ENCODE measurements at regions not wholly inside any gene's neighbourhood (a gene's known extent, or its start where the extent isn't known, plus 50 kb on each side); places are given as distances from the start of the nearest gene placed in this dataset.

DNA sequence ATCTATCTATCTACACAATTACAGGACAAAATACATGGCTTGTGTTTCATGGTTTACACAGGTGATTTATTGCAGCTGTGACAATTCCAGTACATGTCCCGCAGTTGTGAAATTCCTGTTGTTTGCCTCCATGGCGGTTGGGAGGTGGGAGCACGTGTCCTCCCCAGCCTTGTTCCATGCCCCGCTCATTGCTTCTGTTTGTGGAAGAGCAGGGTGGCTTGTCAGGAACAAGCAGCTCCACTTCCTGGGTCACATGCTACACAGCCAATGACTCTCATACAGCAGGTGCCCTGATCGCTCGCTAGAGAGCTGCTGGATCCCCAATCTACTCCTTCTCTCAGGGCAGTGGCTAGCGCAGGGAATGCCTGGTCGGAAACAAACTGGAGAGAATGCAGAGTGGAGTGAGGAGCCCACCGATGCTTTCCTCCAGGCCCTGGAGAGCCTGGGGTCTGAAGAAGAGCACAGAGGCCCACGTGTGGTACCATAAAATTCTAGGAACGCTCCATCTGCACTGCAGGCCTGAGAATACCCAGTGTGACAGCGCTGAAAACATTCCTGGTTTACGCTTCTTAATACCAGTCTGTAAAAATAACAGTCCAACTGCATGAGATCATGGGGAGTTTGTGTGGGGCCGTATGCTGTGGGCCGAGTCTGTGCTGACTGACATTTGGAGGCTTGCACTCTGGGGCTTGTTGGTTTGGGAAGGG is 270.6 kb upstream of the RGMA start:
- DNase-seq (ENCODE audit: low read depth in 1 of 2, low spot score in 2 of 2) (no peak), FAIRE-seq (no peak)
- Histone ChIP-seq H3K18ac (ENCODE audit: extremely low read depth, low read length) (no peak overlapping the region; the same call in 1 of the 2 replicates), H2AFZ (ENCODE audit: low read length) (no peak overlapping the region), H3K27ac (ENCODE audit: low read depth, low read length) (no peak overlapping the region), H3K23me2 (ENCODE audit: low read depth, low read length) (peaks cover 4% of the 10 kb centered on the region; the same call in 1 of the 2 replicates), H3K36me3 (ENCODE audit: control insufficient read depth in 2 of 4, insufficient read depth in 4 of 4, low read length in 3 of 4) (no peaks in the 10 kb centered on the region), H2BK15ac (ENCODE audit: low read length) (no peak overlapping the region), H4K91ac (replicated peaks; ENCODE audit: insufficient read length, low read length) (no peak overlapping the region), H3K4me3 (ENCODE audit: extremely low read depth in 1 of 4, insufficient read depth in 2 of 4, low read depth in 3 of 4, low read length in 4 of 4) (no peak overlapping the region), H3K4ac (replicated peaks; ENCODE audit: insufficient read length, low read depth, low read length) (no peak overlapping the region), H3K9ac (replicated peaks in 1 of 4; ENCODE audit: extremely low read depth in 1 of 4, low read depth in 3 of 4, low read length in 3 of 4) (no peak overlapping the region), H3K9me3 (ENCODE audit: insufficient read depth in 2 of 2, low read depth in 1 of 2, low read length in 1 of 2) (no peaks in the 10 kb centered on the region), H4K20me1 (replicated peaks in 1 of 2; ENCODE audit: control insufficient read depth in 1 of 2, insufficient read depth in 2 of 2, low read length in 2 of 2) (no peaks in the 10 kb centered on the region), H4K8ac (ENCODE audit: extremely low read depth, insufficient read depth, low read length) (no peak overlapping the region), H3K14ac (ENCODE audit: insufficient read length) (no peak overlapping the region), H3K4me1 (replicated peaks in 1 of 4; ENCODE audit: control insufficient read depth in 3 of 4, insufficient read depth in 4 of 4, low read length in 3 of 4) (peaks cover 0 to 11% (median 9%) of the 10 kb centered on the region in 4 experiments; a peak in 6 of 7 replicates), H3K79me1 (ENCODE audit: low read depth, low read length) (no peaks in the 10 kb centered on the region), H3K56ac (replicated peaks; ENCODE audit: insufficient read length, low read depth, low read length) (no peak overlapping the region), H4K5ac (ENCODE audit: insufficient read length, low read depth, low read length) (no peak overlapping the region), H2BK120ac (replicated peaks; ENCODE audit: low read depth, low read length) (no peak overlapping the region), H2BK20ac (ENCODE audit: low read length) (no peak overlapping the region), H2AK5ac (ENCODE audit: low read depth, low read length) (no peak overlapping the region), H3K23ac (ENCODE audit: insufficient read length) (no peak overlapping the region), H3K27me3 (replicated peaks in 1 of 4; ENCODE audit: control insufficient read depth in 3 of 4, extremely low read depth in 1 of 4, insufficient read depth in 3 of 4, low read length in 3 of 4) (peaks cover 10 to 43% (median 40%) of the 10 kb centered on the region in 4 experiments; a peak in 6 of 7 replicates), H2BK12ac (ENCODE audit: low read depth, low read length) (no peak overlapping the region), H3K4me2 (ENCODE audit: insufficient read depth in 1 of 2, low read depth in 2 of 2, low read length in 2 of 2) (no peak overlapping the region), H3K79me2 (ENCODE audit: control insufficient read depth in 1 of 2, insufficient read depth in 2 of 2, low read length in 2 of 2) (no peaks in the 10 kb centered on the region), H2BK5ac (ENCODE audit: low read depth, low read length) (no peak overlapping the region)
- ChIA-PET POLR2A (ENCODE audit: partially characterized antibody) (no interaction called here), CTCF (ENCODE audit: partially characterized antibody) (interaction anchor here (1.0 to 1.6 kb wide), 2 partner anchors 26 to 272 kb away, joined by 4 to 6 read pairs; no protein-coding TSS in a partner anchor)
- TF ChIP-seq, protein P1, sequence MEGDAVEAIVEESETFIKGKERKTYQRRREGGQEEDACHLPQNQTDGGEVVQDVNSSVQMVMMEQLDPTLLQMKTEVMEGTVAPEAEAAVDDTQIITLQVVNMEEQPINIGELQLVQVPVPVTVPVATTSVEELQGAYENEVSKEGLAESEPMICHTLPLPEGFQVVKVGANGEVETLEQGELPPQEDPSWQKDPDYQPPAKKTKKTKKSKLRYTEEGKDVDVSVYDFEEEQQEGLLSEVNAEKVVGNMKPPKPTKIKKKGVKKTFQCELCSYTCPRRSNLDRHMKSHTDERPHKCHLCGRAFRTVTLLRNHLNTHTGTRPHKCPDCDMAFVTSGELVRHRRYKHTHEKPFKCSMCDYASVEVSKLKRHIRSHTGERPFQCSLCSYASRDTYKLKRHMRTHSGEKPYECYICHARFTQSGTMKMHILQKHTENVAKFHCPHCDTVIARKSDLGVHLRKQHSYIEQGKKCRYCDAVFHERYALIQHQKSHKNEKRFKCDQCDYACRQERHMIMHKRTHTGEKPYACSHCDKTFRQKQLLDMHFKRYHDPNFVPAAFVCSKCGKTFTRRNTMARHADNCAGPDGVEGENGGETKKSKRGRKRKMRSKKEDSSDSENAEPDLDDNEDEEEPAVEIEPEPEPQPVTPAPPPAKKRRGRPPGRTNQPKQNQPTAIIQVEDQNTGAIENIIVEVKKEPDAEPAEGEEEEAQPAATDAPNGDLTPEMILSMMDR (IDR thresholded peaks at IDR 0.05; ENCODE audit: control extremely low read depth in 1 of 3, insufficient read depth in 1 of 3, low read depth in 1 of 3, low read length in 3 of 3) = no peak
- TF ChIP-seq YY1 (IDR thresholded peaks at IDR 0.05; ENCODE audit: low read depth, low read length) = no peak
- TF ChIP-seq TBP (IDR thresholded peaks at IDR 0.05; ENCODE audit: low read depth, low read length) = no peak
- no peak for TF ChIP-seq FOSL1 (IDR thresholded peaks at IDR 0.05; ENCODE audit: insufficient read depth, low read depth, low read length)
- WGBS, 2 experiments (ENCODE audit: extremely low coverage in 1 of 2, insufficient coverage in 1 of 2, insufficient read length in 1 of 2, insufficient replicate concordance in 2 of 2, low coverage in 1 of 2, low lambda C conversion rate in 2 of 2, missing lambda C conversion rate in 1 of 2) = 74% methylated on average over 15 of the region's 15 CpGs; no CpG with 5 or more reads in 1 of the 2 experiments

All from H1 (cell line).